ENCODE measurements at regions not wholly inside any gene's neighbourhood (a gene's known extent, or its start where the extent isn't known, plus 50 kb on each side); places are given as distances from the start of the nearest gene placed in this dataset.

- TF ChIP-seq CTCF (IDR thresholded peaks at IDR 0.05; ENCODE audit: low read depth, low read length): no peak
- no peak overlapping the region for H3K4me3 ChIP-seq (ENCODE audit: low read depth, low read length)
These were observed 235.2 kb downstream of the TLE3 start for GRCh38 chr15:69862540-69862939.

GRCh38 chr15:69863446-69863845 lies 234.3 kb downstream of the TLE3 start:
- no peak overlapping the region for H3K4me3 ChIP-seq (ENCODE audit: low read depth, low read length)
- TF ChIP-seq CTCF (IDR thresholded peaks at IDR 0.05; ENCODE audit: low read depth, low read length): no peak

GRCh38 chr15:69865369-69865768 lies 232.3 kb downstream of the TLE3 start:
- no peak for TF ChIP-seq CTCF (IDR thresholded peaks at IDR 0.05; ENCODE audit: low read depth, low read length)
- H3K4me3 ChIP-seq (ENCODE audit: low read depth, low read length): no peak overlapping the region

GRCh38 chr15:69868756-69869155 lies 229.0 kb downstream of the TLE3 start:
- H3K4me3 ChIP-seq (ENCODE audit: low read depth, low read length): no peak overlapping the region
- TF ChIP-seq CTCF (IDR thresholded peaks at IDR 0.05; ENCODE audit: low read depth, low read length): no peak

- TF ChIP-seq CTCF (IDR thresholded peaks at IDR 0.05; ENCODE audit: low read depth, low read length): no peak
- H3K4me3 ChIP-seq (ENCODE audit: low read depth, low read length): no peak overlapping the region
These were observed 228.4 kb downstream of the TLE3 start for GRCh38 chr15:69869291-69869690.

- H3K4me3 ChIP-seq (ENCODE audit: low read depth, low read length): no peak overlapping the region
- no peak for TF ChIP-seq CTCF (IDR thresholded peaks at IDR 0.05; ENCODE audit: low read depth, low read length)
These were observed 227.7 kb downstream of the TLE3 start for GRCh38 chr15:69869881-69870505.

GRCh38 chr15:69871511-69872134 lies 226.1 kb downstream of the TLE3 start:
- no peak for TF ChIP-seq CTCF (IDR thresholded peaks at IDR 0.05; ENCODE audit: low read depth, low read length)
- H3K4me3 ChIP-seq (ENCODE audit: low read depth, low read length): no peak overlapping the region
